WTC11 (cell line): ENCODE measurements at regions not wholly inside any gene's neighbourhood (a gene's known extent, or its start where the extent isn't known, plus 50 kb on each side); places are given as distances from the start of the nearest gene placed in this dataset.

Experiments used
- ATAC-seq: fragments of 200-7000 bp; cut with Tn5 transposase; 2 replicates; pipeline ENCODE4 v1.10.0; 2021; ENCODE audit warnings: mild to moderate bottlenecking, moderate library complexity
- CTCF ChIA-PET: fragments of 300-600 bp; sonication (Branson Sonifier 250); formaldehyde crosslinking; loops from one replicate; lab custom pipeline; 2021; ENCODE audit warnings: antibody characterized with exemption; lab: Charles Lee
- POLR2A ChIA-PET: fragments of 350-600 bp; sonication (Branson Sonifier 250); formaldehyde crosslinking; loops from one replicate; lab custom pipeline; 2021; ENCODE audit warnings: antibody characterized with exemption; lab: Charles Lee
- DNase-seq: peaks from one replicate; pipeline ENCODE4 v3.0.0; 2021; ENCODE audit warnings: low spot score
- H3K27ac Mint-ChIP-seq: 2 replicates; pipeline ENCODE4 v1.8.0; 2021; ENCODE audit warnings: mixed read lengths
- H3K27me3 Mint-ChIP-seq: 2 replicates; pipeline ENCODE4 v1.8.0; 2021; ENCODE audit warnings: low read depth, mild to moderate bottlenecking, moderate library complexity, mixed read lengths
- H3K36me3 Mint-ChIP-seq: 2 replicates; pipeline ENCODE4 v1.8.0; 2021; ENCODE audit warnings: mixed read lengths
- H3K4me1 Mint-ChIP-seq: 2 replicates; pipeline ENCODE4 v1.8.0; 2022; ENCODE audit warnings: mixed read lengths
- H3K4me3 Mint-ChIP-seq: 2 replicates; pipeline ENCODE4 v1.8.0; 2021; ENCODE audit warnings: mild to moderate bottlenecking, moderate library complexity, mixed read lengths
- H3K9me3 Mint-ChIP-seq: 2 replicates; pipeline ENCODE4 v1.8.0; 2021; ENCODE audit warnings: mixed read lengths
- AFF4 ChIP-seq: sonication (generic); formaldehyde crosslinking; IDR thresholded peaks from 2 replicates; pipeline ENCODE4 v1.8.1; 2023; ENCODE audit warnings: mild to moderate bottlenecking, missing genetic modification reagents, borderline replicate concordance
- CREB1 ChIP-seq: sonication (generic); formaldehyde crosslinking; IDR thresholded peaks from 2 replicates; pipeline ENCODE4 v1.8.0; 2023; ENCODE audit warnings: mild to moderate bottlenecking, missing genetic modification reagents
- CREM ChIP-seq: sonication (generic); formaldehyde crosslinking; IDR thresholded peaks from 2 replicates; pipeline ENCODE4 v1.8.1; 2022; ENCODE audit warnings: mild to moderate bottlenecking, missing genetic modification reagents, moderate library complexity
- ESRRA ChIP-seq: sonication (generic); formaldehyde crosslinking; IDR thresholded peaks from 2 replicates; pipeline ENCODE4 v1.8.1; 2022; ENCODE audit warnings: mild to moderate bottlenecking, missing genetic modification reagents, borderline replicate concordance
- FOXK1 ChIP-seq: sonication (generic); formaldehyde crosslinking; IDR thresholded peaks from 2 replicates; pipeline ENCODE4 v1.8.0; 2022; ENCODE audit warnings: mild to moderate bottlenecking, moderate library complexity, missing genetic modification reagents
- GABPB1 ChIP-seq: sonication (generic); formaldehyde crosslinking; IDR thresholded peaks from 2 replicates; pipeline ENCODE4 v1.8.1; 2023; ENCODE audit warnings: mild to moderate bottlenecking, missing genetic modification reagents
- JAZF1 ChIP-seq: fragments of 250-450 bp; sonication (Bioruptor Pico); IDR thresholded peaks from 2 replicates; pipeline ENCODE4 v1.9.0; 2021; ENCODE audit warnings: moderate library complexity, mild to moderate bottlenecking, inconsistent platforms
- MAX ChIP-seq: sonication (generic); formaldehyde crosslinking; IDR thresholded peaks from 2 replicates; pipeline ENCODE4 v1.8.0; 2022; ENCODE audit warnings: mild to moderate bottlenecking, missing genetic modification reagents
- OVOL2 ChIP-seq: fragments of 250-450 bp; sonication (Bioruptor Pico); IDR thresholded peaks from 2 replicates; pipeline ENCODE4 v1.9.0; 2021; ENCODE audit warnings: mild to moderate bottlenecking, borderline replicate concordance
- PREB ChIP-seq: sonication (generic); formaldehyde crosslinking; IDR thresholded peaks from 2 replicates; pipeline ENCODE4 v1.8.1; 2022; ENCODE audit warnings: mild to moderate bottlenecking, missing genetic modification reagents, moderate library complexity, borderline replicate concordance
- RELA ChIP-seq: sonication (generic); formaldehyde crosslinking; IDR thresholded peaks from 2 replicates; pipeline ENCODE4 v1.8.1; 2022; ENCODE audit warnings: missing genetic modification reagents, mild to moderate bottlenecking, borderline replicate concordance
- RORB ChIP-seq: fragments of 250-450 bp; sonication (Bioruptor Pico); IDR thresholded peaks from 2 replicates; pipeline ENCODE4 v1.9.0; 2021; ENCODE audit warnings: mild to moderate bottlenecking
- SMAD4 ChIP-seq: sonication (generic); formaldehyde crosslinking; IDR thresholded peaks from 2 replicates; pipeline ENCODE4 v1.8.0; 2022; ENCODE audit warnings: mild to moderate bottlenecking, missing genetic modification reagents
- TEAD1 ChIP-seq: sonication (generic); formaldehyde crosslinking; IDR thresholded peaks from 2 replicates; pipeline ENCODE4 v1.8.0; 2022; ENCODE audit warnings: mild to moderate bottlenecking, missing genetic modification reagents
- TP53 ChIP-seq: sonication (generic); formaldehyde crosslinking; IDR thresholded peaks from 2 replicates; pipeline ENCODE4 v1.8.1; 2023; ENCODE audit warnings: mild to moderate bottlenecking, missing genetic modification reagents
- ZBTB43 ChIP-seq: sonication (generic); formaldehyde crosslinking; IDR thresholded peaks from 2 replicates; pipeline ENCODE4 v1.8.1; 2023; ENCODE audit warnings: mild to moderate bottlenecking, missing genetic modification reagents
- ZNF423 ChIP-seq: fragments of 250-450 bp; sonication (Bioruptor Pico); IDR thresholded peaks from 2 replicates; pipeline ENCODE4 v2.1.2; 2022; ENCODE audit warnings: mild to moderate bottlenecking, moderate library complexity
- TF ChIP-seq, protein P1 (sequence below): fragments of 250-450 bp; sonication (Bioruptor Pico); IDR thresholded peaks from 2 replicates; pipeline ENCODE4 v1.9.0; 2021; ENCODE audit warnings: mild to moderate bottlenecking
- TF ChIP-seq, protein P2 (sequence below): sonication (generic); formaldehyde crosslinking; IDR thresholded peaks from 2 replicates; pipeline ENCODE4 v1.8.1; 2022; ENCODE audit warnings: low read depth, missing genetic modification reagents, borderline replicate concordance
- TF ChIP-seq, protein P3 (sequence below): fragments of 250-450 bp; sonication (Bioruptor Pico); conservative IDR thresholded peaks from 2 replicates; pipeline ENCODE4 v1.9.0; 2021; ENCODE audit warnings: mild to moderate bottlenecking
- TF ChIP-seq, protein P4 (sequence below): sonication (generic); formaldehyde crosslinking; IDR thresholded peaks from 2 replicates; pipeline ENCODE4 v1.8.1; 2022; ENCODE audit warnings: low read depth, mild to moderate bottlenecking, moderate library complexity, missing genetic modification reagents, borderline replicate concordance
- TF ChIP-seq, protein P5 (sequence below): sonication (generic); formaldehyde crosslinking; IDR thresholded peaks from 2 replicates; pipeline ENCODE4 v1.8.0; 2023; ENCODE audit warnings: mild to moderate bottlenecking, missing genetic modification reagents

DNA sequence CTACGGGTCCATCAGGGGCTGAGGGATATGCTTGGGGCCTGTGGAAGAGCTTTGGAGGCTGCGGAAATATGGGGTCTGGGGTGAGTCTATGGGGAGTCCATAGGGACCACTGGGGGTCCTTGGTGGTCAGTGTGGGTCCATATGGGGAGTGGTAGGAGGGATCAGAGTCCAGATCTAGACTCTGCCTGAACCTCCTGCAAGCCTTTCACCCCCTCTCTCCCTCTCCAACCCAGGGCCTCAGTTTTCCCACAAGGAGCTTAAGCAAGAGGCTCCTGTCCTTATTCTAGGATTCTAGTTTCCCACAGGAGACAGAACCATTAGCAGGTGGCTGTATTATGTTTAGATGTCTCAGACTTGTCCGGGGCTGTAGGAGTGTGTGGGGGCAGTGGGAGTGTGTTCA lies 161.9 kb upstream of the TSHZ3 start:
- ATAC-seq (no peak), DNase-seq (no peak)
- Mint-ChIP-seq H3K4me1 (peaks cover 22% of the 10 kb centered on the region), H3K4me3 (no peak overlapping the region), H3K27ac (no peak overlapping the region), H3K9me3 (peaks cover 8% of the 10 kb centered on the region), H3K36me3 (no peaks in the 10 kb centered on the region), H3K27me3 (no peaks in the 10 kb centered on the region)
- ChIA-PET CTCF (no interaction called here), POLR2A (no interaction called here)
- TF ChIP-seq, protein P1, sequence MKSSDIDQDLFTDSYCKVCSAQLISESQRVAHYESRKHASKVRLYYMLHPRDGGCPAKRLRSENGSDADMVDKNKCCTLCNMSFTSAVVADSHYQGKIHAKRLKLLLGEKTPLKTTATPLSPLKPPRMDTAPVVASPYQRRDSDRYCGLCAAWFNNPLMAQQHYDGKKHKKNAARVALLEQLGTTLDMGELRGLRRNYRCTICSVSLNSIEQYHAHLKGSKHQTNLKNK, result no peak
- no peak for TF ChIP-seq FOXK1
- TF ChIP-seq, protein P2, sequence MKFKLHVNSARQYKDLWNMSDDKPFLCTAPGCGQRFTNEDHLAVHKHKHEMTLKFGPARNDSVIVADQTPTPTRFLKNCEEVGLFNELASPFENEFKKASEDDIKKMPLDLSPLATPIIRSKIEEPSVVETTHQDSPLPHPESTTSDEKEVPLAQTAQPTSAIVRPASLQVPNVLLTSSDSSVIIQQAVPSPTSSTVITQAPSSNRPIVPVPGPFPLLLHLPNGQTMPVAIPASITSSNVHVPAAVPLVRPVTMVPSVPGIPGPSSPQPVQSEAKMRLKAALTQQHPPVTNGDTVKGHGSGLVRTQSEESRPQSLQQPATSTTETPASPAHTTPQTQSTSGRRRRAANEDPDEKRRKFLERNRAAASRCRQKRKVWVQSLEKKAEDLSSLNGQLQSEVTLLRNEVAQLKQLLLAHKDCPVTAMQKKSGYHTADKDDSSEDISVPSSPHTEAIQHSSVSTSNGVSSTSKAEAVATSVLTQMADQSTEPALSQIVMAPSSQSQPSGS (CRISPR knock-in tag), result no peak
- TF ChIP-seq PREB (CRISPR knock-in tag), result no peak
- TF ChIP-seq TP53 (CRISPR knock-in tag), result no peak
- TF ChIP-seq CREB1, result no peak
- TF ChIP-seq ESRRA (CRISPR knock-in tag), result no peak
- no peak for TF ChIP-seq GABPB1
- TF ChIP-seq MAX (CRISPR knock-in tag), result no peak
- no peak for TF ChIP-seq AFF4
- no peak for TF ChIP-seq OVOL2 (CRISPR knock-in tag)
- TF ChIP-seq ZNF423, result no peak
- no peak for TF ChIP-seq RORB (CRISPR knock-in tag)
- TF ChIP-seq CREM, result no peak
- no peak for TF ChIP-seq SMAD4 (CRISPR knock-in tag)
- no peak for TF ChIP-seq JAZF1 (CRISPR knock-in tag)

DNA sequence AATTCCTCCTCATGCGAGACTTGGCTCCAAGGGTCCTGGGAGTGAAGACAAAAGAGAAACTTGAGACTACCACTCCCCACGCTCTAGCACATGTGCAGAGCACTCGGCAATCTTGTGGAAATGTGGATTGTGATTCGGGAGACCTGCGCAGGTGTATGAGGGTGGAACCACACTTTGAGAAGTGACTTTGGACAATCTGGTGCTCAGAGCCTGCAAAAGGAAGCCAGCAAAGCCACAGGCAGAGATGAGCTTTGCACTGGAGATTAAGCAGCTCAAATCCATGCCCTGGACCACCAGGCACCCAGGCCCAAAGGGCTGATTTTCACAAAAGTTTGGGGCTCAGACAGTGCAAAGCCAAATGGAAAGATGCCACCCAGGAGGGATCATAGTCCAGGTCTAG lies 162.5 kb upstream of the TSHZ3 start:
- no peaks in the 10 kb centered on the region for H3K27me3 Mint-ChIP-seq
- ATAC-seq (no peak), DNase-seq (no peak)
- no peaks in the 10 kb centered on the region for H3K36me3 Mint-ChIP-seq
- H3K27ac Mint-ChIP-seq, result no peak overlapping the region
- ChIA-PET CTCF (no interaction called here), POLR2A (no interaction called here)
- H3K4me3 Mint-ChIP-seq, result no peak overlapping the region
- peaks cover 28% of the 10 kb centered on the region for H3K4me1 Mint-ChIP-seq
- H3K9me3 Mint-ChIP-seq, result peaks cover 4% of the 10 kb centered on the region
- TF ChIP-seq, protein P3, sequence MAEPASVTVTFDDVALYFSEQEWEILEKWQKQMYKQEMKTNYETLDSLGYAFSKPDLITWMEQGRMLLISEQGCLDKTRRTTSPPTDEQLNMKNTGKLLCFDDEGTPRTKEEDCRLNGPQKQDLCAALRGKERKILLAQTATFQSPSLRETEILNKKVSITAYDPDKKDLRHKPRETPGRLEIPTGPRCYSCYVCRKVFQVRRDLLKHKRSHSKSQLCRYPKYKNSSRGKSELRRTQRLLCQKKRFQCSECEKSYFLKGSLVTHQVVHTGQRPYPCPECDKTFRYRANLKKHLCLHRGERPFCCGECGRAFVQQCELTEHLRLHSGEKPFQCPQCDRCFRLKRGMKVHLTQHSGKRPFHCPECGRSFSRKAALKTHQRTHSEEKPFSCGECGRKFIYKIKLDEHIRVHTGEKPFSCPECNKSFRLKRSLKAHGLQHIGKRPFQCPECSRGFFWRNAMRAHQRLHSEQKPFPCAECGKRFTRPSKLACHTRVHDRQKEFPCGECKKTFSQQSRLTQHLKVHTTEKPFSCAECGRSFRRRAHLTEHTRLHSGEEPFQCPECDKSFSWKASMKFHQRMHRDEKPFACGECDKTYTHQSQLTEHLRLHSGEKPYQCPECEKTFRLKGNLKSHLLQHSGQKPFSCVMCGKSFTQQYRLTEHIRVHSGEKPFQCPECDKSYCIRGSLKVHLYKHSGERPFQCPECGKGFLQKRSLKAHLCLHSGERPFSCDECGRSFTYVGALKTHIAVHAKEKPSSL (CRISPR knock-in tag), result no peak
- no peak for TF ChIP-seq CREB1
- no peak for TF ChIP-seq JAZF1 (CRISPR knock-in tag)
- TF ChIP-seq, protein P4, sequence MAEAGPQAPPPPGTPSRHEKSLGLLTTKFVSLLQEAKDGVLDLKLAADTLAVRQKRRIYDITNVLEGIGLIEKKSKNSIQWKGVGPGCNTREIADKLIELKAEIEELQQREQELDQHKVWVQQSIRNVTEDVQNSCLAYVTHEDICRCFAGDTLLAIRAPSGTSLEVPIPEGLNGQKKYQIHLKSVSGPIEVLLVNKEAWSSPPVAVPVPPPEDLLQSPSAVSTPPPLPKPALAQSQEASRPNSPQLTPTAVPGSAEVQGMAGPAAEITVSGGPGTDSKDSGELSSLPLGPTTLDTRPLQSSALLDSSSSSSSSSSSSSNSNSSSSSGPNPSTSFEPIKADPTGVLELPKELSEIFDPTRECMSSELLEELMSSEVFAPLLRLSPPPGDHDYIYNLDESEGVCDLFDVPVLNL (CRISPR knock-in tag), result no peak
- no peak for TF ChIP-seq SMAD4 (CRISPR knock-in tag)
- TF ChIP-seq, protein P5, sequence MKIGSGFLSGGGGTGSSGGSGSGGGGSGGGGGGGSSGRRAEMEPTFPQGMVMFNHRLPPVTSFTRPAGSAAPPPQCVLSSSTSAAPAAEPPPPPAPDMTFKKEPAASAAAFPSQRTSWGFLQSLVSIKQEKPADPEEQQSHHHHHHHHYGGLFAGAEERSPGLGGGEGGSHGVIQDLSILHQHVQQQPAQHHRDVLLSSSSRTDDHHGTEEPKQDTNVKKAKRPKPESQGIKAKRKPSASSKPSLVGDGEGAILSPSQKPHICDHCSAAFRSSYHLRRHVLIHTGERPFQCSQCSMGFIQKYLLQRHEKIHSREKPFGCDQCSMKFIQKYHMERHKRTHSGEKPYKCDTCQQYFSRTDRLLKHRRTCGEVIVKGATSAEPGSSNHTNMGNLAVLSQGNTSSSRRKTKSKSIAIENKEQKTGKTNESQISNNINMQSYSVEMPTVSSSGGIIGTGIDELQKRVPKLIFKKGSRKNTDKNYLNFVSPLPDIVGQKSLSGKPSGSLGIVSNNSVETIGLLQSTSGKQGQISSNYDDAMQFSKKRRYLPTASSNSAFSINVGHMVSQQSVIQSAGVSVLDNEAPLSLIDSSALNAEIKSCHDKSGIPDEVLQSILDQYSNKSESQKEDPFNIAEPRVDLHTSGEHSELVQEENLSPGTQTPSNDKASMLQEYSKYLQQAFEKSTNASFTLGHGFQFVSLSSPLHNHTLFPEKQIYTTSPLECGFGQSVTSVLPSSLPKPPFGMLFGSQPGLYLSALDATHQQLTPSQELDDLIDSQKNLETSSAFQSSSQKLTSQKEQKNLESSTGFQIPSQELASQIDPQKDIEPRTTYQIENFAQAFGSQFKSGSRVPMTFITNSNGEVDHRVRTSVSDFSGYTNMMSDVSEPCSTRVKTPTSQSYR (CRISPR knock-in tag), result no peak
- TF ChIP-seq RELA (CRISPR knock-in tag), result no peak
- no peak for TF ChIP-seq ZBTB43
- TF ChIP-seq TEAD1 (CRISPR knock-in tag), result no peak
